Upper lobe of left lung (tissue), 4 donors: ENCODE measurements at regions not wholly inside any gene's neighbourhood (a gene's known extent, or its start where the extent isn't known, plus 50 kb on each side); places are given as distances from the start of the nearest gene placed in this dataset.

Experiments used
- CTCF ChIP-seq, 6 experiments: fragments of 450-650 bp in 4 of 6; fragments of 200-600 bp in 2 of 6; sonication (generic) in 2 of 6; IDR thresholded peaks; one replicate each; pipeline ENCODE4 v1.5.1; 2016 to 2019; ENCODE audit warnings: antibody characterized with exemption in 6 of 6
- POLR2A ChIP-seq, 4 donors: fragments of 450-650 bp; IDR thresholded peaks; one replicate each; pipeline ENCODE4 v1.5.1; 2016 to 2017; ENCODE audit warnings: antibody characterized with exemption in 4 of 4, mild to moderate bottlenecking in 2 of 4
- POLR2AphosphoS5 ChIP-seq, 2 donors: sonication (generic); formaldehyde crosslinking; IDR thresholded peaks; one replicate each; pipeline ENCODE4 v1.5.1; 2017; ENCODE audit warnings: antibody characterized with exemption in 2 of 2

GRCh38 chr13:38121267-38121666 lies 228.4 kb upstream of the UFM1 start:
- TF ChIP-seq POLR2AphosphoS5 (IDR thresholded peaks at IDR 0.05) (no peak), POLR2A (IDR thresholded peaks at IDR 0.05) (no peak), CTCF (IDR thresholded peaks at IDR 0.05) (no peak)
